Spleen (tissue), 11 donors: ENCODE measurements at regions not wholly inside any gene's neighbourhood (a gene's known extent, or its start where the extent isn't known, plus 50 kb on each side); places are given as distances from the start of the nearest gene placed in this dataset.

Source experiments
- DNase-seq: peaks from one replicate; pipeline ENCODE4 v3.0.0-alpha.2; 2020
- H3K27ac ChIP-seq, 8 donors: fragments of 200-600 bp; sonication (generic) in 7 of 8; 1 replicate in 4 of 8; 2 replicates in 4 of 8; pipeline versions ENCODE4 v1.5.0 to v1.8.0; 2016 to 2021; ENCODE audit warnings: inconsistent platforms in 4 of 8, mild to moderate bottlenecking in 4 of 8, moderate library complexity in 1 of 8
- H3K27me3 ChIP-seq, 7 donors: fragments of 200-600 bp; sonication (generic) in 6 of 7; replicated peaks in 1 of 7; 1 replicate in 4 of 7; 2 replicates in 3 of 7; pipeline versions ENCODE4 v1.5.0 to v1.8.0; 2016 to 2021; ENCODE audit warnings: inconsistent platforms in 3 of 7, mild to moderate bottlenecking in 1 of 7
- H3K36me3 ChIP-seq, 6 donors: fragments of 200-600 bp; sonication (generic) in 5 of 6; 1 replicate in 4 of 6; 2 replicates in 2 of 6; pipeline versions ENCODE4 v1.5.0 to v1.8.0; 2016 to 2021; ENCODE audit warnings: inconsistent platforms in 2 of 6
- H3K4me1 ChIP-seq, 6 donors: fragments of 200-600 bp; sonication (generic) in 5 of 6; 1 replicate in 3 of 6; 2 replicates in 3 of 6; pipeline versions ENCODE4 v1.5.0 to v1.8.0; 2016 to 2021; ENCODE audit warnings: inconsistent platforms in 3 of 6
- H3K4me3 ChIP-seq, 8 donors: fragments of 200-600 bp; sonication (generic) in 7 of 8; 1 replicate in 4 of 8; 2 replicates in 4 of 8; pipeline versions ENCODE4 v1.5.0 to v1.8.0; 2016 to 2021; ENCODE audit warnings: inconsistent platforms in 4 of 8, mild to moderate bottlenecking in 4 of 8, moderate library complexity in 2 of 8
- H3K9me3 ChIP-seq, 8 donors: fragments of 200-600 bp; sonication (generic) in 7 of 8; 1 replicate in 4 of 8; 2 replicates in 4 of 8; pipeline versions ENCODE4 v1.5.0 to v1.8.0; 2016 to 2021; ENCODE audit warnings: inconsistent platforms in 4 of 8
- POLR2A ChIP-seq, 3 donors: fragments of 450-650 bp; IDR thresholded peaks; one replicate each; pipeline ENCODE4 v1.5.1; 2017; ENCODE audit warnings: antibody characterized with exemption in 3 of 3, mild to moderate bottlenecking in 1 of 3
- POLR2AphosphoS5 ChIP-seq, 3 donors: sonication (generic); formaldehyde crosslinking; IDR thresholded peaks; one replicate each; pipeline ENCODE4 v1.5.1; 2017; ENCODE audit warnings: antibody characterized with exemption in 3 of 3
- WGBS, 5 donors: extraction: QIAGEN DNeasy Blood & Tissue Kit in 3 of 5; methylation state at CpG; one replicate each; pipeline versions ENCODE4 v1.1.5 to v1.1.7; 2013 to 2018; 5-methylcytosine and 5-hydroxymethylcytosine counted together
- intact Hi-C: fragments of 100-400 bp; cut with DNase I; formaldehyde crosslinking; loops from one replicate; pipeline ENCODE4 v1.15.0; 2023; ENCODE audit warnings: low total_unique reads
- TF ChIP-seq, protein P1 (sequence below), 11 experiments: fragments of 200-600 bp in 7 of 11; fragments of 450-650 bp in 4 of 11; sonication (generic) in 4 of 11; IDR thresholded peaks in 8 of 11; conservative IDR thresholded peaks in 3 of 11; 1 replicate in 7 of 11; 2 replicates in 4 of 11; pipeline versions ENCODE4 v1.4.0 to v1.8.0; 2016 to 2021; ENCODE audit warnings: antibody characterized with exemption in 11 of 11, inconsistent platforms in 4 of 11, mild to moderate bottlenecking in 1 of 11
- donor health status: healthy with polysubstance abuse.
- donor health status: DM: no; HTN: no; CAD: no; lungs with moderate emphysema.
- donor health status: DM: no; HTN: no; CAD: no.
- donor health status: Bipolar disorder and iron deficiency.
- donor health status: healthy.
- donor health status: DM: no; HTN: no; CAD: no.
- donor health status: DM: yes; HTN: yes; CAD: no.

DNA sequence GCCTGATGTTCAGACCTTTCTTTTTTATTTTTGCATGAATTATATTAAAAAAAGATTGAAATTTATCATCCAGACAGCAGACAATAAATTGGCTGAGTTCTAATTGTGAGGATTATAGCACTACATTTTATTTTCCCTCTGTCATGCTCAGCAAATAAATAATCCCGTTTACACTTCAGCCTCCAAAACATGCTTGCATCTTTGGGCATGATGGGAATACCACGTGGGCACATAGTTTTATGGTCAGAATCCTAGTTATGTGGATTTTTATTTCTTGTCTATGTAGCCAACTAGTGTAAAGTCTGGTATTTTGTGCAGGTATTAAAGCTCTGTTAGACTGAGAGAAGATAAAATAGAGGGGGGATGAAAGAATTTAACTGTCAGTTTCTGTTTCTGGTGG lies 276.9 kb upstream of the E2F7 start:
- WGBS, 5 donors, result 43 to 64% (median 54%) methylated on average over 2 of the region's 2 CpGs
- Histone ChIP-seq H3K4me1 (peaks cover 0 to 23% (median 0%) of the 10 kb centered on the region in 6 donors), H3K9me3 (no peaks in the 10 kb centered on the region), H3K36me3 (no peaks in the 10 kb centered on the region), H3K4me3 (no peak overlapping the region), H3K27me3 (no peaks in the 10 kb centered on the region), H3K27ac (peak overlapping the region in 2 of 8 donors; percentile 6 to 38)
- TF ChIP-seq POLR2A (IDR thresholded peaks at IDR 0.05), result no peak
- no peak for TF ChIP-seq POLR2AphosphoS5 (IDR thresholded peaks at IDR 0.05)
- TF ChIP-seq, protein P1, sequence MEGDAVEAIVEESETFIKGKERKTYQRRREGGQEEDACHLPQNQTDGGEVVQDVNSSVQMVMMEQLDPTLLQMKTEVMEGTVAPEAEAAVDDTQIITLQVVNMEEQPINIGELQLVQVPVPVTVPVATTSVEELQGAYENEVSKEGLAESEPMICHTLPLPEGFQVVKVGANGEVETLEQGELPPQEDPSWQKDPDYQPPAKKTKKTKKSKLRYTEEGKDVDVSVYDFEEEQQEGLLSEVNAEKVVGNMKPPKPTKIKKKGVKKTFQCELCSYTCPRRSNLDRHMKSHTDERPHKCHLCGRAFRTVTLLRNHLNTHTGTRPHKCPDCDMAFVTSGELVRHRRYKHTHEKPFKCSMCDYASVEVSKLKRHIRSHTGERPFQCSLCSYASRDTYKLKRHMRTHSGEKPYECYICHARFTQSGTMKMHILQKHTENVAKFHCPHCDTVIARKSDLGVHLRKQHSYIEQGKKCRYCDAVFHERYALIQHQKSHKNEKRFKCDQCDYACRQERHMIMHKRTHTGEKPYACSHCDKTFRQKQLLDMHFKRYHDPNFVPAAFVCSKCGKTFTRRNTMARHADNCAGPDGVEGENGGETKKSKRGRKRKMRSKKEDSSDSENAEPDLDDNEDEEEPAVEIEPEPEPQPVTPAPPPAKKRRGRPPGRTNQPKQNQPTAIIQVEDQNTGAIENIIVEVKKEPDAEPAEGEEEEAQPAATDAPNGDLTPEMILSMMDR (IDR thresholded peaks at IDR 0.05 in 8 of 11, conservative IDR thresholded peaks at IDR 0.05 in 3 of 11), result no peak
- DNase-seq, result no peak
- intact Hi-C loops, result no loop called here

DNA sequence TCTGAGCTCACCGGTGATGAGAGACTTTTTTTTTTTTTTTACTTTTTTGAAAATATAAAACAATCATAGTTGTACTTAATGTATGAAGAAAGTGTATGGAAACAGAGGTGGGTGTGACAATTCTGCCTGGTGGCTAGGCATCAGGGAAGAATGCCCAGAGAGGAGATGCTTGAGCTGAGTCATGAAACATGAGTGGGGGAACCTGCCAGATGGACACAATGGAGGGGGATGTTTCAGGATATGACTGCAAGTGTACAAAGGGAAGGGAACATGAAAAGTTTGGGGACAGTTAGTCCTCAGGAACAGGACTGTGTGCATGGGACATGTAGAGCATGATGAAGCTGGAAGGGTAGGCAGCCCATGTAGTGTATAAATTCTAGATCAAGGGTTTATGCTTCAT lies 274.2 kb upstream of the E2F7 start:
- peaks cover 0 to 17% (median 0%) of the 10 kb centered on the region in 6 donors for H3K4me1 ChIP-seq
- 90 to 100% (median 95%) methylated on average over 1 of the region's 1 CpG for WGBS, 5 donors
- DNase-seq, result no peak
- H3K4me3 ChIP-seq, result no peak overlapping the region
- intact Hi-C loops, result no loop called here
- no peak for TF ChIP-seq POLR2A (IDR thresholded peaks at IDR 0.05)
- no peak for TF ChIP-seq POLR2AphosphoS5 (IDR thresholded peaks at IDR 0.05)
- TF ChIP-seq, protein P1 (IDR thresholded peaks at IDR 0.05 in 8 of 11, conservative IDR thresholded peaks at IDR 0.05 in 3 of 11), result no peak
- H3K27ac ChIP-seq, result no peak overlapping the region
- no peaks in the 10 kb centered on the region for H3K27me3 ChIP-seq
- no peaks in the 10 kb centered on the region for H3K9me3 ChIP-seq
- H3K36me3 ChIP-seq, result no peaks in the 10 kb centered on the region

DNA sequence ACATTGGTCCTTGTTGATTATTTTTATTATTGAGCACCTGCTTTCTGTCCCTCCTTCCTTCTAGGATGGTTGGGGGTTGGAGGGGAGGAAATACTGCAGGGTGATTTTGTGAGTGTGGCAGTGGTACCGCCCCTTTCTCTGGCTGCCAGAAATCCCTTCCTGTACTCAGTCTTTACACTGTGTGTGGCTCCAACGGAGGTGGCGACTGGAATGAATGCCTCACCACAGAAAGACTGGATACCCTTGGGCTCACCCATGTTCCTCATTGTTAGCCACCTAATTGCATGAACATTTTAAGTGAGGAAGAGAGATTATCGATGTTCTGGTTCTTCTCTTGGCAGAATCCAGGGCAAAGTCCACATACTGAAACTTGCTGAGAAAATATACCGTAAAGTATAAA lies 272.0 kb upstream of the E2F7 start:
- H3K4me3 ChIP-seq, result no peak overlapping the region
- no peaks in the 10 kb centered on the region for H3K9me3 ChIP-seq
- H3K27ac ChIP-seq, result no peak overlapping the region
- no peak for DNase-seq
- H3K36me3 ChIP-seq, result no peaks in the 10 kb centered on the region
- intact Hi-C loops, result no loop called here
- peaks cover 0 to 6% (median 0%) of the 10 kb centered on the region in 6 donors for H3K4me1 ChIP-seq
- H3K27me3 ChIP-seq, result no peaks in the 10 kb centered on the region
- TF ChIP-seq, protein P1 (IDR thresholded peaks at IDR 0.05 in 8 of 11, conservative IDR thresholded peaks at IDR 0.05 in 3 of 11), result no peak
- no peak for TF ChIP-seq POLR2AphosphoS5 (IDR thresholded peaks at IDR 0.05)
- no peak for TF ChIP-seq POLR2A (IDR thresholded peaks at IDR 0.05)
- 67 to 79% (median 74%) methylated on average over 5 of the region's 5 CpGs for WGBS, 5 donors

DNA sequence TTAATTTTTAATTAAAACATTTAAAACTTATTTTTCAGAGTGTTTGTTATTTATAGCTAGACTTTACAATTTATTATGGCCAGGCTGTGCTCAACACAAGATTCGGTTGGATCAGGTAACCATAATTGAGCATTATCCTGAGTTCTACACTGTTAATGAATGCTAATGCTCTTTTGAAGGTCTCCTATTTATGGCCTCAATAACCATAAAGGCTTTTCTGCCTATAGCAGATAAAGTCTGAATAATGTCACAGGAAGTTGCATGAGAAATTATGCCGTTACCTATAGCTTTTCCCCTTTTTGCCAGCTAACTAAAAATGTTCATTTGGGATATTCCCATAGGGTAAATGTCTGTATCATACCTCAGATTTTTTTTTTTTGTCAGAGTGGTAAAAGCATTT lies 269.4 kb upstream of the E2F7 start:
- intact Hi-C loops, result no loop called here
- Histone ChIP-seq H3K27me3 (no peaks in the 10 kb centered on the region), H3K9me3 (no peaks in the 10 kb centered on the region), H3K27ac (no peak overlapping the region), H3K4me1 (no peaks in the 10 kb centered on the region), H3K36me3 (no peaks in the 10 kb centered on the region), H3K4me3 (no peak overlapping the region)
- DNase-seq, result no peak
- TF ChIP-seq POLR2A (IDR thresholded peaks at IDR 0.05) (no peak), POLR2AphosphoS5 (IDR thresholded peaks at IDR 0.05) (no peak)
- TF ChIP-seq, protein P1 (IDR thresholded peaks at IDR 0.05 in 8 of 11, conservative IDR thresholded peaks at IDR 0.05 in 3 of 11), result no peak
- 55 to 87% (median 77%) methylated on average over 2 of the region's 2 CpGs for WGBS, 5 donors
